Hepatocyte (in vitro differentiated cells): ENCODE measurements at regions not wholly inside any gene's neighbourhood (a gene's known extent, or its start where the extent isn't known, plus 50 kb on each side); places are given as distances from the start of the nearest gene placed in this dataset.

ENCODE experiments used
- DNase-seq: peaks from one replicate; pipeline ENCODE4 v3.0.0-alpha.2; 2016; ENCODE audit warnings: low spot score
- H2AFZ ChIP-seq: fragments of 200-600 bp; sonication (generic); 2 replicates; pipeline ENCODE4 v1.6.0; 2016; ENCODE audit warnings: antibody characterized with exemption, mild to moderate bottlenecking
- H3K27ac ChIP-seq: fragments of 200-600 bp; sonication (generic); 2 replicates; pipeline ENCODE4 v1.5.1; 2016; ENCODE audit warnings: mild to moderate bottlenecking
- H3K27me3 ChIP-seq: fragments of 200-600 bp; sonication (generic); 2 replicates; pipeline ENCODE4 v1.6.1; 2016
- H3K36me3 ChIP-seq: fragments of 200-600 bp; sonication (generic); replicated peaks from 2 replicates; pipeline ENCODE4 v1.5.1; 2016; ENCODE audit warnings: low read depth; ENCODE audit not compliant: insufficient read depth
- H3K4me1 ChIP-seq: fragments of 200-600 bp; sonication (generic); 2 replicates; pipeline ENCODE4 v1.5.1; 2016; ENCODE audit warnings: mild to moderate bottlenecking, moderate library complexity; ENCODE audit not compliant: insufficient read depth
- H3K4me2 ChIP-seq: fragments of 200-600 bp; sonication (generic); 2 replicates; pipeline ENCODE4 v1.6.0; 2016
- H3K4me3 ChIP-seq: fragments of 200-600 bp; sonication (generic); 2 replicates; pipeline ENCODE4 v1.5.1; 2016; ENCODE audit warnings: mild to moderate bottlenecking
- H3K79me2 ChIP-seq: fragments of 200-600 bp; sonication (generic); 2 replicates; pipeline ENCODE4 v1.6.0; 2017; ENCODE audit warnings: mild to moderate bottlenecking
- H3K9me2 ChIP-seq: fragments of 200-600 bp; sonication (generic); replicated peaks from 2 replicates; pipeline ENCODE4 v1.6.0; 2017; ENCODE audit warnings: mild to moderate bottlenecking; ENCODE audit not compliant: insufficient read depth
- H3K9me3 ChIP-seq: fragments of 200-600 bp; sonication (generic); 2 replicates; pipeline ENCODE4 v1.5.1; 2016; ENCODE audit warnings: low read depth, mild to moderate bottlenecking
- H4K20me1 ChIP-seq: fragments of 200-600 bp; sonication (generic); 2 replicates; pipeline ENCODE4 v1.6.0; 2016; ENCODE audit warnings: mild to moderate bottlenecking; ENCODE audit not compliant: insufficient read depth, poor library complexity, severe bottlenecking
- EZH2 ChIP-seq: fragments of 200-600 bp; sonication (generic); IDR thresholded peaks from 2 replicates; pipeline ENCODE4 v1.6.1; 2016; ENCODE audit warnings: antibody characterized with exemption, mild to moderate bottlenecking, borderline replicate concordance
- EZH2phosphoT487 ChIP-seq: fragments of 200-600 bp; sonication (generic); IDR thresholded peaks from one replicate; pipeline ENCODE4 v1.6.1; 2018; ENCODE audit warnings: antibody characterized with exemption, mild to moderate bottlenecking, low read depth, moderate library complexity; ENCODE audit not compliant: unreplicated experiment, severe bottlenecking
- WGBS: methylation state at CpG from one replicate; pipeline ENCODE4 v1.1.6; 2016; ENCODE audit warnings: low lambda C conversion rate; ENCODE audit errors: missing lambda C conversion rate; 5-methylcytosine and 5-hydroxymethylcytosine counted together
- TF ChIP-seq, protein P1 (sequence below): fragments of 200-600 bp; sonication (generic); IDR thresholded peaks from 2 replicates; pipeline ENCODE4 v1.5.1; 2016; ENCODE audit warnings: antibody characterized with exemption, mild to moderate bottlenecking; ENCODE audit not compliant: poor library complexity

DNA sequence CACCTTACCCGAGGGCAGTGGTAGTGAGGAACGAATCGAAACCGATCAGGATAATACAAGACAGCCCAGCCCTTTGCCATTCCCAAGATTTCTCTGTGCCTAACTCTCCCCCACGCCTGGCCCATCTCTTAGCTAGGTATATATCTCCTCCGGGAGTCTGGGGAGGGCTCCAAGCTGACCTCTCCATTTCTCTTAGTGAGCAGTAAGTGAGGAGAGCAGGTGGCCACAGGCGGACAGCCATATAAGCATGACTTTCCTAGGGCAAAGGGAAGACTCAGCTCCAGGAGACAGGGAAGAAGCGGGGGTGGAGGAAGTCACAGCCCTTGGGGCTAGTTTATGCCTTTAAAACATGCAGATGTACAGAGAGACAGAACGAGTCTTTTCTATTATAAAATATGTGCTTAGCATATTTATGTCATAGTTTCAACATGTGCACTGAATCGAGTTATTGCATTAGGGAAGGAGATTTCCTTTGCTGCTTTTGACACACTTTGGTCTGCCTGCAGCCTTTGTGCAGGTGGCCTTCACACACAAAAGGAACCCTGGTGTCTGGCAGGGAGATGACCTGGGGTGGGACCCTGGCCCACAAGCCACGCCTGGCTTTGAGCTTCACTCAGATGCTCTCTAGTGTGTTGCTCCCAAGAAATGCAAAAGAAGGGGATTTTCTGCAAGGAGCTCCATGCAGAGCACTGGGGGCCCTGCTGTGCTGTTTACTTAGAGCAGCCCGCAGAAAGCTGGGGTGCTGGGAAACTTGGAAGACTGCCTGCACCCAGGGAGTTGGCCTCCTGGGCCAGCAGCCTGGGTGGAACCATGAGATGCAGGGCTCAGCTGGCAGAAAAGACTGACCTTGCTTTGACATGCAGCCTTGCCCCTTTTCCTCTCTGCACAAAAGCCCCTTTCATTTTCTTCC, 613.3 kb downstream of the BCOR start:
- no peak for DNase-seq
- Histone ChIP-seq H3K79me2 (no peaks in the 10 kb centered on the region), H3K4me3 (no peak overlapping the region), H3K27me3 (no peaks in the 10 kb centered on the region), H4K20me1 (no peaks in the 10 kb centered on the region), H2AFZ (no peak overlapping the region), H3K36me3 (no peaks in the 10 kb centered on the region), H3K4me2 (no peak overlapping the region), H3K9me2 (no peaks in the 10 kb centered on the region), H3K4me1 (peaks cover 7% of the 10 kb centered on the region), H3K9me3 (no peaks in the 10 kb centered on the region), H3K27ac (no peak overlapping the region)
- WGBS: 73% methylated on average over 12 of the region's 12 CpGs
- TF ChIP-seq, protein P1, sequence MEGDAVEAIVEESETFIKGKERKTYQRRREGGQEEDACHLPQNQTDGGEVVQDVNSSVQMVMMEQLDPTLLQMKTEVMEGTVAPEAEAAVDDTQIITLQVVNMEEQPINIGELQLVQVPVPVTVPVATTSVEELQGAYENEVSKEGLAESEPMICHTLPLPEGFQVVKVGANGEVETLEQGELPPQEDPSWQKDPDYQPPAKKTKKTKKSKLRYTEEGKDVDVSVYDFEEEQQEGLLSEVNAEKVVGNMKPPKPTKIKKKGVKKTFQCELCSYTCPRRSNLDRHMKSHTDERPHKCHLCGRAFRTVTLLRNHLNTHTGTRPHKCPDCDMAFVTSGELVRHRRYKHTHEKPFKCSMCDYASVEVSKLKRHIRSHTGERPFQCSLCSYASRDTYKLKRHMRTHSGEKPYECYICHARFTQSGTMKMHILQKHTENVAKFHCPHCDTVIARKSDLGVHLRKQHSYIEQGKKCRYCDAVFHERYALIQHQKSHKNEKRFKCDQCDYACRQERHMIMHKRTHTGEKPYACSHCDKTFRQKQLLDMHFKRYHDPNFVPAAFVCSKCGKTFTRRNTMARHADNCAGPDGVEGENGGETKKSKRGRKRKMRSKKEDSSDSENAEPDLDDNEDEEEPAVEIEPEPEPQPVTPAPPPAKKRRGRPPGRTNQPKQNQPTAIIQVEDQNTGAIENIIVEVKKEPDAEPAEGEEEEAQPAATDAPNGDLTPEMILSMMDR: no peak
- TF ChIP-seq EZH2 (no peak), EZH2phosphoT487 (no peak)

DNA sequence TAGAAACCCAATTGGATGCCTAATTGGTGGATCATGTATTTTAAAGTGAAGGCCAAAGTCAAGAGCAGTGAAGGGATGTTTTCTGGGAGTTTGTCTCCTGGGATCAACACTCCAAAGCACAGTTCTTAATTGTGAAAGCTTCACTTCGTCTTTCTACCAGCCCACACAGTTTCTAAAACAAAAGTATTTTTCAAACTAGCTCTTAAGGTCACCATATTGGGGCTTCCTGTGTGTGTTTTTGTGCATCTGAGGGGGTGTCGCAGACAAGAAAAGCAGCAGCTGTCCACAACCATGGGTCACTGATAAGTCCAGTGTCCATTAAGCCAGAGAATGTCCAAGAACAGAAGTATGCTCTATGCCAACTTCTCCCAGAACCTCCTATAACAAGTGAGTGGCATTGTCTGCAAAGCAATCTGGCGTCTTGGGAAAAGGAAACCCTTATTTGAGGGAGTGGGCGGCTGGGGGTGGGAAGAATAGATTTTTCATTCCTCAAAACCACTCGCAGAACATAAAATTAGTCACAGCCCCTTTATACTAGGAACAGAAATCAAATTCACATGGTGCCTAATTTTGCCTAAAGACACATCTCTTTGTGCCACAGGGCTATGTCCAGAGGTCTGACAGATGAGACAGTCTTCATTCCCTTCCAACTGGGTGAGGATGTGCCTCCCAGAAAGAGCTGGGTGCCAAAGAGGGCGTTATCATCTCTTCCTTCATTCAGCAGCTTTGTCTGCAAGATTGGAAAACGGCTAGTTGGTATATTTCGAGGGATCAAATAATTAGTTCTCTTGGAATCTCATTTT, 610.4 kb downstream of the BCOR start:
- TF ChIP-seq EZH2: no peak
- TF ChIP-seq, protein P1: no peak
- no peak for TF ChIP-seq EZH2phosphoT487
- Histone ChIP-seq H3K9me2 (no peaks in the 10 kb centered on the region), H4K20me1 (no peaks in the 10 kb centered on the region), H3K4me1 (peaks cover 20% of the 10 kb centered on the region), H3K4me3 (no peak overlapping the region), H2AFZ (no peak overlapping the region), H3K79me2 (no peaks in the 10 kb centered on the region), H3K4me2 (no peak overlapping the region), H3K36me3 (no peaks in the 10 kb centered on the region), H3K9me3 (no peaks in the 10 kb centered on the region), H3K27ac (no peak overlapping the region), H3K27me3 (no peaks in the 10 kb centered on the region)
- WGBS: 80% methylated on average over 8 of the region's 8 CpGs
- DNase-seq: no peak

DNA sequence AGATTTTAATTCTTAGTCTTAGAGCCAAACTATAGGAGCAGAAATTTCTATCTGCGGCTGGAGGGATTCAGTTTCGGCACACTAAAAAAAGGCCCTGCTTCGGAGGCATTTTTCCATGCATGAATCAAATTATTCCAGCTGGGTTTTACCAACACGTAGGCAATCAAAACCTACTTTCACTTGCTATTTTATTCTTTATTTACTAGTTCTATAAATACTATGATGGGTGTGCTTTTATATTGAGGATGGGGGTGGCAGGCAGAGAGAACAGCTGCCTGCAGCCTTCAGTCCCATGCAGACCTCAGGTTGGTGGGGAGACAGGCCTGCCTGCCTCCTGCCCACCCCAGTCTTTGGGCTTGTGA, 609.8 kb downstream of the BCOR start:
- 77% methylated on average over 4 of the region's 4 CpGs for WGBS
- Histone ChIP-seq H3K27ac (no peak overlapping the region), H4K20me1 (no peaks in the 10 kb centered on the region), H3K9me3 (no peaks in the 10 kb centered on the region), H3K27me3 (no peaks in the 10 kb centered on the region), H3K4me3 (no peak overlapping the region), H3K36me3 (no peaks in the 10 kb centered on the region), H3K4me2 (no peak overlapping the region), H3K4me1 (peaks cover 20% of the 10 kb centered on the region), H3K79me2 (no peaks in the 10 kb centered on the region), H3K9me2 (no peaks in the 10 kb centered on the region), H2AFZ (no peak overlapping the region)
- TF ChIP-seq EZH2phosphoT487: no peak
- TF ChIP-seq, protein P1: no peak
- no peak for TF ChIP-seq EZH2
- no peak for DNase-seq
